ENCODE measurements at regions not wholly inside any gene's neighbourhood (a gene's known extent, or its start where the extent isn't known, plus 50 kb on each side); places are given as distances from the start of the nearest gene placed in this dataset.

DNA sequence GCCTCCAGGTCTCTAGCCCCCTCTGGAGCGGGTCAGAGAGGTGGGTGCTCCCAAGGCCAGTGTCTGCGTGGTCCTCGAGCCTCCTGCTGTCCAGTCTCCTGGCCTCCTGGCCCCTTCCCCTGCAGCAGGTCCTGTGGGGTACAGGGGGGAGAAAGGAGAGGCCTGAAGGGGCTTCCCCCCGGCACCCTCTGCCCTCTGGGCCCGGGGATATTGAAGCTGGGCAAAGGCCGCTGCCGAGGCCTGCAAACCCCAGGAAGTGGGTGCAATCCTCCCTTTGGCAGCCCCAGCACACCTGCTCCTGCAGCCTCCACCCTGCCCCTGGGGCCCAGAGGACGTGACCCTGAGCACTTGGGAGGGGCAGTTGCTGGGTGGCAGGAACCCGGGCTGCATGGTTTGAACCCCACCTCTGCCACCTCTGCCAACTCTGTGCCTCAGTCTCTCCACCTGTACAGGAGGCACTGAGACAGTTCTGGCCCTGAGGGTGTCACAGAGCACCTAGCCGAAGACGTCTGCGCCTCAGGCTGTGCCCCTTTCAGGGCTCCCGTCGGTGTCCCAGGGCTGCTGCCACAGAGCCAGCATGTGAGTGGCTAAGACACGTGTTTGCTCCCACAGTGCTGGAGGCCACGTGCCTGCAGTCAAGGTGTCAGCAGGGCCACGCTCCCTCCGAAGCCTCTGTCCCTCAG is 59.1 kb upstream of the INPP5A start:
- TF ChIP-seq YY1 (IDR thresholded peaks at IDR 0.05; ENCODE audit: insufficient read depth, insufficient read length): no peak
- no peak for TF ChIP-seq ZNF274 (IDR thresholded peaks at IDR 0.05; ENCODE audit: low read depth, low read length)
- no peak for TF ChIP-seq SUZ12 (IDR thresholded peaks at IDR 0.05; ENCODE audit: extremely low read depth, insufficient read depth, insufficient read length)

Measured in NT2/D1 (cell line).